ENCODE measurements at regions not wholly inside any gene's neighbourhood (a gene's known extent, or its start where the extent isn't known, plus 50 kb on each side); places are given as distances from the start of the nearest gene placed in this dataset.

GRCh38 chr12:108047071-108047550, 82.0 kb upstream of the WSCD2 start:
- TF ChIP-seq CTCF (IDR thresholded peaks at IDR 0.05) (no peak), EP300 (IDR thresholded peaks at IDR 0.05) (no peak), KDM1A (IDR thresholded peaks at IDR 0.05; ENCODE audit: low read depth) (no peak), E2F6 (IDR thresholded peaks at IDR 0.05; ENCODE audit: borderline replicate concordance, low read depth) (no peak), MYC (IDR thresholded peaks at IDR 0.05; ENCODE audit: borderline replicate concordance, low read length) (no peak), POLR2A (IDR thresholded peaks at IDR 0.05; ENCODE audit: low read length) (no peak), MAFK (IDR thresholded peaks at IDR 0.05; ENCODE audit: partially characterized antibody) (no peak), HES2 (IDR thresholded peaks at IDR 0.05) (no peak), SMC3 (IDR thresholded peaks at IDR 0.05) (no peak)

Measured in A549 (cell line).